ENCODE measurements at regions not wholly inside any gene's neighbourhood (a gene's known extent, or its start where the extent isn't known, plus 50 kb on each side); places are given as distances from the start of the nearest gene placed in this dataset.

DNA sequence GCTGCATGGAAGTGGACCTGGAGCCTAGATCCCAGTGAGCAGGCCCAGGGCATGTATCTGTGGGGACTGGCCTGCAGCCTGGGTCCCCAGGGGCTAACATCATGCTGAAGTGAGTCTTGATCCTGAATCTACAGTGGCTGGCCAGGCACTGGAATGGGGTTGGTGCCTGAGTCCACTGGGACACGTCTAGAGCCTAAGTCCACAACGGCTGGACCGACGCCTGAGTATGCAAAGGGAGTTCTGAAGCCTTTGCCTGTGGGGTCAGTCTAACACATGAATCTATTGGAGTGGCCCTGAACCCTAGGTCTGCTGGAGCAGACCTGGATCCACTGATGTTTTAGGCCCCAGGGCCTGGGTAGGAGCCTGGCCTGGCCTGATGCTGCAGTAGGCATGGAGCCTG lies 665.5 kb downstream of the DCDC2C start:
- Histone ChIP-seq H3K27ac (ENCODE audit: low read depth, low read length) (no peak overlapping the region), H3K9me3 (ENCODE audit: control insufficient read depth, insufficient read depth, low read depth, low read length) (peaks cover 15% of the 10 kb centered on the region), H3K4me3 (ENCODE audit: low read depth, low read length) (no peak overlapping the region), H3K9ac (ENCODE audit: low read length) (no peak overlapping the region), H3K4me1 (ENCODE audit: control insufficient read depth, insufficient read depth, low read length) (no peaks in the 10 kb centered on the region), H3K27me3 (ENCODE audit: control insufficient read depth, insufficient read depth, low read length) (no peaks in the 10 kb centered on the region), H3K36me3 (ENCODE audit: control insufficient read depth, insufficient read depth, low read length) (no peaks in the 10 kb centered on the region)

DNA sequence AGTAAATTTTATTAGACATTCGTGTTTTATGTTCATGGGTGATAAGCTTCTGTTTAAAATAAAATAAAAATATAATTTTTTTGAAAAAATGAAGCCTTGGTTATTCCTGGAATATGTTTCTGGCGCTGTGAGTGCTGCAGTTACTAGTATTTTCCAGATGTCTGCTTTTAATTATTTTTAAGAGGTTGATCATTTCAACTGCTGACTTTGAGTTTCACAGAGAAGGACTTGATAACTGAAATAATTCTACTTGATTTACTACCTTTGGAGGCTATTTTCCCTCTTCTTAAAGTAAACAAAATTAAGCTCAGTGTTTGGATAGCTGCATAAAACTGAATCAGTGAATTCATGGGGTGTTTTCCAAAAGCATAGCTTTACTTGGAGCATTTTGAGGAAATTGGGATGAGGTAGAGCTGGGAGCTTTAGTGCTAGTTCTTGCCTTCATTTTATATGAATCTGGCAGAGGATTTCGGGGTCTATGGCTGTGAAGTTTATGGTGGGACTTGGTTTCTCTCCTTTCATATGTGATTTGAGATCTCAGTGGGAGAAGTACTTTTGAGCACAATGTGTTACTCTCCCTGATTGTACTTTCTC lies 666.5 kb downstream of the DCDC2C start:
- Histone ChIP-seq H3K4me3 (ENCODE audit: low read depth, low read length) (no peak overlapping the region), H3K9ac (ENCODE audit: low read length) (no peak overlapping the region), H3K4me1 (ENCODE audit: control insufficient read depth, insufficient read depth, low read length) (no peaks in the 10 kb centered on the region), H3K27ac (ENCODE audit: low read depth, low read length) (no peak overlapping the region), H3K9me3 (ENCODE audit: control insufficient read depth, insufficient read depth, low read depth, low read length) (peaks cover 19% of the 10 kb centered on the region), H3K36me3 (ENCODE audit: control insufficient read depth, insufficient read depth, low read length) (no peaks in the 10 kb centered on the region), H3K27me3 (ENCODE audit: control insufficient read depth, insufficient read depth, low read length) (no peaks in the 10 kb centered on the region)

DNA sequence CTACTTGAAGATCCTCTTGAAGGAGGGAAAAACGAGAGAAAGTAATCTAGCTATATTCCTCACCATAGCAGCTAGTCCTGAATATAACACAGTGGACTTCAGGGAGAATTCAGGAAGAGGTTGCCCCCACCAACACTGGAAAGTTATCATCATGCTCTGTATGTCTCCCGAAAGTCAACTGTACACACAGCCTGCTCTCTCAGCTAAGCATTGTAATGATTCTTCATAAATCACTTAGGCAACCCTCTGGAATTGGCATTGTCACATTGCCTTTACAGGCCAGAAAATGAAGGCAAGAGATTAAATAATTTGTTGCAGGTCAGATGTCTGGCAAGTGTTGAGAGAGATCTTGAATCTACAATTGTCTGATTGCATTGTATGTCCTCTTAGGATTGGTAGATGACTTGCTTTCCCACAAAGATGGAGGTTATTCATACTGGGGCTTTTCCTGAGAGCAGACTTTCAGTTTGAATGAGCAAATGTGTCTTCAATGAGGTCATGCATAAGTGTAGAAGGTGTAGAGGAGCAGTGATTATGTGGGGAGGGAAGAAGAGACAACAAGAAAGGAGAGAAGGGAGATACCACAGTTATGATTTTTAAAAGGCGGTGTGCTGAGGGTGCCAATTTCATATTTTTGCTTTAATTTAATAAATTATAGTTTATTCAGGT lies 667.2 kb downstream of the DCDC2C start:
- Histone ChIP-seq H3K4me3 (ENCODE audit: low read depth, low read length) (no peak overlapping the region), H3K27me3 (ENCODE audit: control insufficient read depth, insufficient read depth, low read length) (no peaks in the 10 kb centered on the region), H3K36me3 (ENCODE audit: control insufficient read depth, insufficient read depth, low read length) (no peaks in the 10 kb centered on the region), H3K9me3 (ENCODE audit: control insufficient read depth, insufficient read depth, low read depth, low read length) (peaks cover 26% of the 10 kb centered on the region), H3K4me1 (ENCODE audit: control insufficient read depth, insufficient read depth, low read length) (no peaks in the 10 kb centered on the region), H3K9ac (ENCODE audit: low read length) (no peak overlapping the region), H3K27ac (ENCODE audit: low read depth, low read length) (no peak overlapping the region)

DNA sequence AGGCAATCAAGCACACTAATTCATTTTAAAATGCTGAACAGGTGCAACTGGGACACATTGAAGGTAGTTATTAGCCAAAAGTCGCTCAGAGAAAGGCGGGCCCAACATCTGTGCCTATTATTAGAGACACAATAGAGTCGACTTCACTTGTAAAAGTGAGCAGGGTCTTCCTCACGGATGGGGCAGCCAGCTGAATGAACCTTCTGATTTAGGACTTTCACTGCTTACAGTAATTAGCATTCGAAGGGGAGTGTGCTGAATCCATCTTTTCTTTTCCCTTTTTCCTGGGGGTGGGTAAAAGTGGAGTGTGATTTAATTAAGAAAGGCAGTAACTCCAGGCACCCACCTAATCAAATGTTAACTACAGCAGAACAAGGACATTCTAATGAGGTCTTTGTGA lies 677.7 kb downstream of the DCDC2C start:
- Histone ChIP-seq H3K9me3 (ENCODE audit: control insufficient read depth, insufficient read depth, low read depth, low read length) (peaks cover 9% of the 10 kb centered on the region; the same call in 1 of the 2 replicates), H3K4me3 (ENCODE audit: low read depth, low read length) (no peak overlapping the region), H3K27me3 (ENCODE audit: control insufficient read depth, insufficient read depth, low read length) (no peaks in the 10 kb centered on the region), H3K27ac (ENCODE audit: low read depth, low read length) (peak overlapping the region; percentile 75), H3K36me3 (ENCODE audit: control insufficient read depth, insufficient read depth, low read length) (no peaks in the 10 kb centered on the region), H3K4me1 (ENCODE audit: control insufficient read depth, insufficient read depth, low read length) (peaks cover 17% of the 10 kb centered on the region), H3K9ac (ENCODE audit: low read length) (no peak overlapping the region)

DNA sequence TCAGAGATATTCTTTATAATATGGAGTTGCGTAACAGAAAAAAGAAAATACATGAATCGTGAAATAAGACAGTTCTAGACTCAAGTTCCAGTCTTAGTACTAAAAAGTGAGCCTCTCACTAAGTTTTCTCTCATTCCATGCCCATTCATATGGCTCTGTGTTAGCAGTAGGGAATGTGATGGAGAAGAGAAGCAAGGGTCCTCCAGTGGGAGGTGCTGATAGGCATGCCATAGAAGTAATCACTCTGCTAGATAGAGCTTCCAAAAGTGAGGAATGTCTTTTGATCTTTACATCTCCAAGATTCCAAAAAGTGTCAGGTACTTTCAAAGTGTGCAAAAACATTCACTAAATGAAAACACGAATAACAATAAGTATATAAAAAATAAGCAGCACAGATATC lies 678.4 kb downstream of the DCDC2C start:
- Histone ChIP-seq H3K4me3 (ENCODE audit: low read depth, low read length) (no peak overlapping the region), H3K4me1 (ENCODE audit: control insufficient read depth, insufficient read depth, low read length) (peaks cover 17% of the 10 kb centered on the region), H3K27me3 (ENCODE audit: control insufficient read depth, insufficient read depth, low read length) (no peaks in the 10 kb centered on the region), H3K9me3 (ENCODE audit: control insufficient read depth, insufficient read depth, low read depth, low read length) (peaks cover 8% of the 10 kb centered on the region; the same call in 1 of the 2 replicates), H3K9ac (ENCODE audit: low read length) (no peak overlapping the region), H3K27ac (ENCODE audit: low read depth, low read length) (peak overlapping the region; percentile 79), H3K36me3 (ENCODE audit: control insufficient read depth, insufficient read depth, low read length) (no peaks in the 10 kb centered on the region)

DNA sequence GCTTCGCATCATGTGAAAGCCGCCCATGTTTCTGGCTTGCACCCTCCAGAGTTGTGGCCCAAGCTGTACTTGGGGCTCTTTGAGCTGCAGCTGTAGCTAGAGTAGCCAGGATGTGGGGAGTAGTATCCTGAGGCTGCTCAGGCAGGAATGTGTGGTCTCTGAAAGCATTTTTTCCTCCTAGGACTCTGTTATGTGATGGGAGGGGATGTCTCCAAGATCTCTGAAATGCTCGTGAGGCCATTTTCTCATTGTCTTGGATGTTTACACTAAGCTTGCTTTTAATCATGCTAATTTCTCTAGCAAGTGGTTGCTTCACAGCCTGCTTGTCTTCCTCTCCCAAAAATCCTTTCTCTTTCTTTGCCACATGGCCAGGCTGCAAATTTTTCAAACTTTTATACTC lies 687.6 kb downstream of the DCDC2C start:
- Histone ChIP-seq H3K9me3 (ENCODE audit: control insufficient read depth, insufficient read depth, low read depth, low read length) (peaks cover 37% of the 10 kb centered on the region), H3K9ac (ENCODE audit: low read length) (no peak overlapping the region), H3K4me3 (ENCODE audit: low read depth, low read length) (no peak overlapping the region)

DNA sequence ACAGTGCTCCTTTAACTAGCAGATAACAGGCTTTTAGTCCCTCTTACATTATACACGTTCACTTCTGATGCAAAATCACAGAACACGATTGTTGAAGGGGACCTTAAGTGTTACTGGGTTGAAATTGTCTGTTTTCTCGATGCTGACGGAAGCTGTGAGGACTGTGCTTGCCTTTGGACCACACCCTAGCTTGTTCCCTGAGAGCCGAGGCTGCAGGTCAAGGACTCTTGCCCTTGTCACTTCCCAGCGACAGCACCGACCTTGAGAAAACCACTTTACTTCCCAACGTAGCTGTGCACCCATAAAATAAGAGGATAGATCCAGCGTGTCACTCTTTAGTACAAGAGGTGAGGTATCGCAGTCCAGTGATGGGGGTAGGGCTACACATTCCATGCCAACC lies 701.0 kb downstream of the DCDC2C start:
- Histone ChIP-seq H3K4me3 (ENCODE audit: low read depth, low read length) (no peak overlapping the region), H3K9ac (ENCODE audit: low read length) (no peak overlapping the region), H3K9me3 (ENCODE audit: control insufficient read depth, insufficient read depth, low read depth, low read length) (peaks cover 14% of the 10 kb centered on the region), H3K27ac (ENCODE audit: low read depth, low read length) (no peak overlapping the region), H3K27me3 (ENCODE audit: control insufficient read depth, insufficient read depth, low read length) (no peaks in the 10 kb centered on the region), H3K36me3 (ENCODE audit: control insufficient read depth, insufficient read depth, low read length) (no peaks in the 10 kb centered on the region), H3K4me1 (ENCODE audit: control insufficient read depth, insufficient read depth, low read length) (no peaks in the 10 kb centered on the region)

More for the DNA sequence above, 687.6 kb downstream of the DCDC2C start:
- no peaks in the 10 kb centered on the region for H3K36me3 ChIP-seq (ENCODE audit: control insufficient read depth, insufficient read depth, low read length)
- no peaks in the 10 kb centered on the region for H3K4me1 ChIP-seq (ENCODE audit: control insufficient read depth, insufficient read depth, low read length)
- peak overlapping the region; percentile 64; the same call in 1 of the 2 replicates for H3K27ac ChIP-seq (ENCODE audit: low read depth, low read length)
- H3K27me3 ChIP-seq (ENCODE audit: control insufficient read depth, insufficient read depth, low read length): no peaks in the 10 kb centered on the region

DNA sequence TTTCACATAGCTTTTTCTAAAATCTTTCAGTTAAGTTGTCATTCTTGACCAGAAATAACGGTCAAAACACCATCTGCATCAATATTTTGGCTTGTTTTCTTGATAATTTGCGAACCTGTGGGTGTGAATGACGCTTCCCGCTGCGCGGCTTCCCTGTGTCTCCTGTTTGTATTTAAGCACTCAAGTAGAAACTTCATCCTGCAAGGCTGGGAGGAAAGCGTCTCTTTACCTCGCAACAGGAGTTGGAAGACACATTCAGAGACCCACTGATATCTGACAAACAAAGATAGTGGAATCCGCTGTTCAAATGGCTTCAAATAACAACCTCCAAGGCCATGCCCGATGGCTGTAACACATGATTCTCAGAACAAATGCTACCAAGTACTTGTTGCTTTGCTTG lies 704.9 kb downstream of the DCDC2C start:
- no peak overlapping the region for H3K4me3 ChIP-seq (ENCODE audit: low read depth, low read length)
- H3K27ac ChIP-seq (ENCODE audit: low read depth, low read length): no peak overlapping the region
- no peaks in the 10 kb centered on the region for H3K9me3 ChIP-seq (ENCODE audit: control insufficient read depth, insufficient read depth, low read depth, low read length)
- H3K9ac ChIP-seq (ENCODE audit: low read length): no peak overlapping the region
- H3K4me1 ChIP-seq (ENCODE audit: control insufficient read depth, insufficient read depth, low read length): no peaks in the 10 kb centered on the region
- H3K27me3 ChIP-seq (ENCODE audit: control insufficient read depth, insufficient read depth, low read length): no peaks in the 10 kb centered on the region
- H3K36me3 ChIP-seq (ENCODE audit: control insufficient read depth, insufficient read depth, low read length): no peaks in the 10 kb centered on the region

DNA sequence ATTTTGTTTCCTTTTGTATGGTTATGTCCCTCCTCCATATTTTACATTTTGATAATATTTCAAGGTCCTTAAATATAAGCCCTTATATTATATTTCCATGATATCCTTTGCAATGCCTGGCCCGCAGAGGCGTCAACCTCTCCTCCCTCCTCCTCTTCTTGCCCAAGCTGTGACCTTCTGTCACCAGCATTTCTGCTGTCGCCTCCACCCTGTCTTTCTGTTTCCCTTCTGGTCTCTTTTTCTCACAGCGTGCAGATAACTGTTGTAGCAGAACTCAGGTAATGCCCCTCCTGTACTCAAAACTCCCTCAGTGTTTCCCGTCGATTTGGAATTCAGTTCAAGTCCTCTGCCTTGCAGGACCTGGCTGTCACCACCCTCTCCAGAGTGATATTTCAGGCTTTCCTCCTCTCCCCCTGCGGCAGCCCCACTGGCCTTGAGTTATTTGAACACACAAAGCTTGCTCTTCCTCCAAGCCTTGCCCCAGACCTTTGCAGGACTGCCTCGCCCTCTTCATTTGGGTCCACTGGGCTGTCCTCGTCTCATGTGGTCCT lies 709.3 kb downstream of the DCDC2C start:
- H3K4me1 ChIP-seq (ENCODE audit: control insufficient read depth, insufficient read depth, low read length): no peaks in the 10 kb centered on the region
- H3K9me3 ChIP-seq (ENCODE audit: control insufficient read depth, insufficient read depth, low read depth, low read length): no peaks in the 10 kb centered on the region
- no peak overlapping the region for H3K9ac ChIP-seq (ENCODE audit: low read length)
- no peak overlapping the region for H3K27ac ChIP-seq (ENCODE audit: low read depth, low read length)
- H3K27me3 ChIP-seq (ENCODE audit: control insufficient read depth, insufficient read depth, low read length): no peaks in the 10 kb centered on the region
- no peaks in the 10 kb centered on the region for H3K36me3 ChIP-seq (ENCODE audit: control insufficient read depth, insufficient read depth, low read length)
- no peak overlapping the region for H3K4me3 ChIP-seq (ENCODE audit: low read depth, low read length)

DNA sequence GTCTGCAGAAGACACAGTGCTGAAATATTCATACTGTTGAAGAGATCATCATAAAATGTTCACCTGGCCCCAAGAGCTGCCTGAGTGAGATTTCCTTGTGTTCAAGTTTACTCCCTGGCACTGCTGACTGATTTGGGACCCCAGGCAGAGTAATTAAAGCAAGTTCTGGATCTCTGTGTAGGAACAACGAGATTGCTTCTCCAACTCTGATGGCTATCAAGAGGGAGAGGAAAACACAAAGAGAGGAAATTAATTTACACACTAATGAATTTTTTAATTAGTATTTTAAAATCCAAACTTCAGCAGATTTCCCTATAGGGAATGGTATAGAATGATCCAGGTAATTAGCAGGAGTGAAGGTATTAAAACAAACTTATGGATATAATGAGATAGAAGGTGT lies 711.8 kb downstream of the DCDC2C start:
- no peaks in the 10 kb centered on the region for H3K36me3 ChIP-seq (ENCODE audit: control insufficient read depth, insufficient read depth, low read length)
- no peaks in the 10 kb centered on the region for H3K27me3 ChIP-seq (ENCODE audit: control insufficient read depth, insufficient read depth, low read length)
- no peak overlapping the region for H3K9ac ChIP-seq (ENCODE audit: low read length)
- H3K27ac ChIP-seq (ENCODE audit: low read depth, low read length): no peak overlapping the region
- no peak overlapping the region for H3K4me3 ChIP-seq (ENCODE audit: low read depth, low read length)
- no peaks in the 10 kb centered on the region for H3K4me1 ChIP-seq (ENCODE audit: control insufficient read depth, insufficient read depth, low read length)
- H3K9me3 ChIP-seq (ENCODE audit: control insufficient read depth, insufficient read depth, low read depth, low read length): 0 out of 2 replicates have a peak, but pooled peaks cover 2% of the 10 kb centered on the region

DNA sequence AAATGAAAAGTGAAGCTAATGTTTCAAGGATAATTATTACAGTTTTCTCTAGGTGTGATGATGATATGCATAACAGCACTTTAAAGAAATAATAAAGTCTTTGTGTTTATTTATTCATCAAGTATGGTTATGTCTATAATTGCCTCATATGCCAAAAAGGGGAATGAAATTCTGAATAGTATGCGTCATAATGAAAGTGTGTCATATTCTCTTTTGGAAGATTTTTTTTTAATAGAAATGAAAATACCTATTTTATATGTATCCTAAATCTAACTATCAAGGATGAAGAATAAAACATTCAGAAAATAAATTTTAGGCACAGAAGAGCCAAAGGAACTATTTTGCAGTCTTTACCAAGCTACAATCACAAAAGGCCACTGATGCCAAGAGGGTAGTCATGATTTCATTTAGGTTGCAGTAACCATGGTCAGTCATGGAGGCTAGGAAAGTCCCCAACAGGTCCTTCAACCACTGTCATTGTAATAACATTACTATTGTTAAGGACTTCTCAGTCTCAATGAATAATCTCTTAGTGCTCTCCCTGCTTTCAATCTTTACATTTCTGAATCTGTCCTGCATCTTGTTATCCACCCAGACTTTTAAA lies 712.5 kb downstream of the DCDC2C start:
- H3K27ac ChIP-seq (ENCODE audit: low read depth, low read length): no peak overlapping the region
- H3K9me3 ChIP-seq (ENCODE audit: control insufficient read depth, insufficient read depth, low read depth, low read length): 0 out of 2 replicates have a peak, but pooled peaks cover 2% of the 10 kb centered on the region
- no peaks in the 10 kb centered on the region for H3K4me1 ChIP-seq (ENCODE audit: control insufficient read depth, insufficient read depth, low read length)
- H3K9ac ChIP-seq (ENCODE audit: low read length): no peak overlapping the region
- no peaks in the 10 kb centered on the region for H3K27me3 ChIP-seq (ENCODE audit: control insufficient read depth, insufficient read depth, low read length)
- H3K36me3 ChIP-seq (ENCODE audit: control insufficient read depth, insufficient read depth, low read length): no peaks in the 10 kb centered on the region
- H3K4me3 ChIP-seq (ENCODE audit: low read depth, low read length): no peak overlapping the region

Measured in HUES6 (cell line).